HPDE6-E6E7 (cell line): ENCODE measurements at regions not wholly inside any gene's neighbourhood (a gene's known extent, or its start where the extent isn't known, plus 50 kb on each side); places are given as distances from the start of the nearest gene placed in this dataset.
A peak's percentile ranks its signal among the peaks of the same experiment; 100 is the strongest.

Experiments
- DNase-seq: peaks from one replicate; pipeline ENCODE4 v3.0.0; 2011; ENCODE audit warnings: missing footprints; ENCODE audit errors: extremely low spot score

- DNase-seq = no peak
Observed at GRCh38 chr10:33813415-33813814, 478.9 kb upstream of the NRP1 start.

GRCh38 chr10:33812586-33812985 is 478.1 kb upstream of the NRP1 start:
- DNase-seq = no peak

- DNase-seq = no peak
Observed at GRCh38 chr10:33810986-33811385, 476.5 kb upstream of the NRP1 start.

- no peak for DNase-seq
Observed at GRCh38 chr10:33809732-33810131, 475.3 kb upstream of the NRP1 start.

GRCh38 chr10:33808475-33808874 is 474.0 kb upstream of the NRP1 start:
- DNase-seq = no peak

- DNase-seq = no peak
Observed at GRCh38 chr10:33807531-33808359, 473.3 kb upstream of the NRP1 start.

- DNase-seq = no peak
Observed at GRCh38 chr10:33805831-33806230, 471.4 kb upstream of the NRP1 start.

- no peak for DNase-seq
Observed at GRCh38 chr10:33804584-33804983, 470.1 kb upstream of the NRP1 start.

- no peak for DNase-seq
Observed at GRCh38 chr10:33803248-33803647, 468.8 kb upstream of the NRP1 start.

- no peak for DNase-seq
Observed at GRCh38 chr10:33802566-33802965, 468.1 kb upstream of the NRP1 start.

- peak; percentile 3 for DNase-seq
Observed at GRCh38 chr10:33801705-33802104, 467.2 kb upstream of the NRP1 start.

GRCh38 chr10:33800986-33801385 is 466.5 kb upstream of the NRP1 start:
- no peak for DNase-seq

- no peak for DNase-seq
Observed at GRCh38 chr10:33800545-33800944, 466.1 kb upstream of the NRP1 start.

- no peak for DNase-seq
Observed at GRCh38 chr10:33799944-33800323, 465.5 kb upstream of the NRP1 start.

GRCh38 chr10:33799281-33799943 is 464.9 kb upstream of the NRP1 start:
- no peak for DNase-seq

GRCh38 chr10:33798754-33799153 is 464.3 kb upstream of the NRP1 start:
- no peak for DNase-seq

GRCh38 chr10:33796680-33797079 is 462.2 kb upstream of the NRP1 start:
- no peak for DNase-seq

GRCh38 chr10:33795529-33795928 is 461.1 kb upstream of the NRP1 start:
- DNase-seq = no peak

GRCh38 chr10:33794460-33794859 is 460.0 kb upstream of the NRP1 start:
- DNase-seq = no peak

- no peak for DNase-seq
Observed at GRCh38 chr10:33793793-33794192, 459.3 kb upstream of the NRP1 start.

GRCh38 chr10:33791272-33791660 is 456.8 kb upstream of the NRP1 start:
- DNase-seq = no peak

- DNase-seq = no peak
Observed at GRCh38 chr10:33790521-33791271, 456.2 kb upstream of the NRP1 start.

- no peak for DNase-seq
Observed at GRCh38 chr10:33783557-33783956, 449.1 kb upstream of the NRP1 start.
